ENCODE measurements at regions not wholly inside any gene's neighbourhood (a gene's known extent, or its start where the extent isn't known, plus 50 kb on each side); places are given as distances from the start of the nearest gene placed in this dataset.
A peak's percentile ranks its signal among the peaks of the same experiment; 100 is the strongest.

DNA sequence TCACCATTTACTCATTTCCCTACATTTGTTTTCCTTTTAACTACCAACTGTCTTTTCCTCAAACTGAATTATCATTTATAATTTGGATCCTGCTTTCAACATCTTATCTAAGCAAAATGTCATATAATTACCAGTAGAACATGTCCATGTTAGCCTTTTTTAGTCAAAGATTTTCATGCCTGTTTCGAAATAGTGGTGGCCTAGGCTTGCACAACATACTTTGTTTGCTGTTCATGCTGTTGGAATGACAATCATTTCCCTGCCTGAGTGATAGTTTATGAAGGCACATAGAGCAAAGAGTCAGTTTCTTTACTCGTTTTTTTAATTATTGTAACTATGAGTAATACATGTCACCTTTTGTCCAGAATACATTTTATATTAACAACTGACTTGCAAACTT is 144.3 kb upstream of the ANO3 start:
- H3K27me3 ChIP-seq (ENCODE audit: insufficient read depth, low read length): no peaks in the 10 kb centered on the region
- H3K79me2 ChIP-seq (ENCODE audit: control insufficient read depth, insufficient read depth, low read length, unreplicated experiment): no peaks in the 10 kb centered on the region
- peaks cover 34% of the 10 kb centered on the region for H3K4me1 ChIP-seq (ENCODE audit: control insufficient read depth, insufficient read depth, low read length, unreplicated experiment)
- no peaks in the 10 kb centered on the region for H3K36me3 ChIP-seq (ENCODE audit: insufficient read depth, low read length)
- peak overlapping the region; percentile 23 for H3K4me3 ChIP-seq (ENCODE audit: low read depth, low read length)
- peak overlapping the region; percentile 34 for H2AFZ ChIP-seq (ENCODE audit: low read length, unreplicated experiment)
- H3K27ac ChIP-seq (ENCODE audit: low read depth, low read length): peak overlapping the region; percentile 89

DNA sequence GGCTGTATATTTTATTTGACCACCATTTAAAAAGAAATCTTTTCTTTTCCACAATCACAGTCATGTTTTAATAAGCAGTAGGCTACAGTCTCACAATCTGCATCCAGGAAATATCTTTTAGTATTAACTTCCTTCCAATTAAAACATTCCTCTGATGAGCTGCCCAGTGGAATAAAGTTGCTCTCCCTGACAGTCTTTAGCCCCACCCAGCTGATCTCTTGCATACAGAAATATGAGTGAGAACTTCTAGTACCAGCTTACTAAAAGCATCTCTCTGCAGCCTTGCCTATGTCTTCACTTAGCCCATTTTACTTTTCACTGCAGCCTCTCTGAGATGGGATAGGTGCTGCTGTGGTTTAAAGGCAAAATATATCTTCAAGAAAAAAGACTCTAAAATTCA is 143.4 kb upstream of the ANO3 start:
- no peaks in the 10 kb centered on the region for H3K36me3 ChIP-seq (ENCODE audit: insufficient read depth, low read length)
- no peak overlapping the region for H2AFZ ChIP-seq (ENCODE audit: low read length, unreplicated experiment)
- H3K4me3 ChIP-seq (ENCODE audit: low read depth, low read length): peak overlapping the region; percentile 13
- H3K4me1 ChIP-seq (ENCODE audit: control insufficient read depth, insufficient read depth, low read length, unreplicated experiment): peaks cover 34% of the 10 kb centered on the region
- H3K27ac ChIP-seq (ENCODE audit: low read depth, low read length): peak overlapping the region; percentile 89
- no peaks in the 10 kb centered on the region for H3K27me3 ChIP-seq (ENCODE audit: insufficient read depth, low read length)
- no peaks in the 10 kb centered on the region for H3K79me2 ChIP-seq (ENCODE audit: control insufficient read depth, insufficient read depth, low read length, unreplicated experiment)

DNA sequence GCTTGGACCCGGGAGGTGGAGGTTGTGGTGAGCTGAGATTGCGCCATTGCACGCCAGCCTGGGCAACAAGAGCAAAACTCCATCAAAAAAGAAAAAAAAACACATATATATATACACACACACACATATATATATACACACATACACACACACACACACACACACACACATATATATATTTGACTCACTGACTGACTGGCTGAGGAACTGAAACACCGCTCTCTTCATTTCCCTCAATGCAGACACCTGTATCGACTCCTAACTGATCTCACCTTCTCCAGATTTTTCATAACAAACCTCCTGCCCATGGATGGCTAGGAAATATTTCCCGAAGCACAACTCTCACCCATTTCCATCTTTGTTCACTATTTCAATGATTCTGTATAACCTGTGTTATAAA is 140.7 kb upstream of the ANO3 start:
- Histone ChIP-seq H3K36me3 (ENCODE audit: insufficient read depth, low read length) (no peaks in the 10 kb centered on the region), H3K27ac (ENCODE audit: low read depth, low read length) (no peak overlapping the region), H2AFZ (ENCODE audit: low read length, unreplicated experiment) (no peak overlapping the region), H3K27me3 (ENCODE audit: insufficient read depth, low read length) (no peaks in the 10 kb centered on the region), H3K4me3 (ENCODE audit: low read depth, low read length) (no peak overlapping the region), H3K4me1 (ENCODE audit: control insufficient read depth, insufficient read depth, low read length, unreplicated experiment) (peaks cover 45% of the 10 kb centered on the region), H3K79me2 (ENCODE audit: control insufficient read depth, insufficient read depth, low read length, unreplicated experiment) (no peaks in the 10 kb centered on the region)

DNA sequence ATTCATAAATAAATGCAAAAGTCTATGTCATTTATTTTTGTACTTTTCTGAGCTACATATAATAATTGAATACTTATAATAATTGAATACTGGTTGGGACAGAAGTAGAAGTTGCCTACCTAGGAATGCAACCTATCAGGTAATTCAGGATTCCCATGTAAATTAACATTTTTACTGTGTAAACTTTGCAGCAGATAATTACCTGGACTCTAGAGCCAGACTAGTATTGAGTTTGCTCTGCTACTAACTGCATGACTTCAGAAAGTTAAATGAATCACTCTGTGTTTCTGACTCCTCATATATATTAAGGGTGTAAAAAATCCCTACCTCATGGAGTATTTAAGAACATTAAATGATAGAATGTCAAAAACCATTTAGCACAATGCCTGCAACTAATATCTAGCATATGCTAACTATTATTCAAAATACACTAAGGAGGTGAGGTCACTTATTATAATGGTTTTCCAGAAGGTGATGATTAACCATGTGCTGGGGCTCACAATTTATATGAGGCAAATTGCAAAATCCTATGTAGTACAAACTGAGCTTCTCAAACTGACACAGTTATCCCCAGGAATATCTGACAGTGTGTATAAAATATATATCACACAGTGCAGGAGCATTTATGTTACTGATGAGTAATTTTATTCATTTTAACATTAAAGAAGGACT is 138.1 kb upstream of the ANO3 start:
- Histone ChIP-seq H3K4me1 (ENCODE audit: control insufficient read depth, insufficient read depth, low read length, unreplicated experiment) (peaks cover 22% of the 10 kb centered on the region), H3K27me3 (ENCODE audit: insufficient read depth, low read length) (no peaks in the 10 kb centered on the region), H3K27ac (ENCODE audit: low read depth, low read length) (no peak overlapping the region)

DNA sequence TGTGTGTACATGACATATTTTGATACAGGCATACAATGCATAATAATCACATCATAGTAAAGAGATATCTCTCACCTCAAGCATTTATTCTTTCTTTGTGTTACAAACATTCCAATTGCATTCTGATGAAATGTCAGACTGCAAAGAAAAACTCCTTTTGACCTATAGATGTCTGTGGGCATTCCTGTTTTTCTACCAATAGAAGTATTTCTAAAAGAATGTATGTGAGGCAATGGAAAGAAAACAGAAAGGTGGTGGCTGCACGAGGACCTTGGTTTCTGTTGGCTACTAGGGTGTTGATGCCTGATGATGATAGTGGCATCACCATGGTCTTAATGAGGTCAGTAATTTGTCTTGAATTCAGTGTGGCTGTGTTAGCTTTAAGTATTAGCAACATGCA is 137.0 kb upstream of the ANO3 start:
- Histone ChIP-seq H3K79me2 (ENCODE audit: control insufficient read depth, insufficient read depth, low read length, unreplicated experiment) (no peaks in the 10 kb centered on the region), H3K36me3 (ENCODE audit: insufficient read depth, low read length) (no peaks in the 10 kb centered on the region), H3K4me3 (ENCODE audit: low read depth, low read length) (no peak overlapping the region), H3K27me3 (ENCODE audit: insufficient read depth, low read length) (no peaks in the 10 kb centered on the region), H3K27ac (ENCODE audit: low read depth, low read length) (no peak overlapping the region), H2AFZ (ENCODE audit: low read length, unreplicated experiment) (no peak overlapping the region), H3K4me1 (ENCODE audit: control insufficient read depth, insufficient read depth, low read length, unreplicated experiment) (peaks cover 18% of the 10 kb centered on the region)

More for the DNA sequence above, 138.1 kb upstream of the ANO3 start:
- Histone ChIP-seq H3K36me3 (ENCODE audit: insufficient read depth, low read length) (no peaks in the 10 kb centered on the region), H3K79me2 (ENCODE audit: control insufficient read depth, insufficient read depth, low read length, unreplicated experiment) (no peaks in the 10 kb centered on the region), H2AFZ (ENCODE audit: low read length, unreplicated experiment) (no peak overlapping the region), H3K4me3 (ENCODE audit: low read depth, low read length) (no peak overlapping the region)

DNA sequence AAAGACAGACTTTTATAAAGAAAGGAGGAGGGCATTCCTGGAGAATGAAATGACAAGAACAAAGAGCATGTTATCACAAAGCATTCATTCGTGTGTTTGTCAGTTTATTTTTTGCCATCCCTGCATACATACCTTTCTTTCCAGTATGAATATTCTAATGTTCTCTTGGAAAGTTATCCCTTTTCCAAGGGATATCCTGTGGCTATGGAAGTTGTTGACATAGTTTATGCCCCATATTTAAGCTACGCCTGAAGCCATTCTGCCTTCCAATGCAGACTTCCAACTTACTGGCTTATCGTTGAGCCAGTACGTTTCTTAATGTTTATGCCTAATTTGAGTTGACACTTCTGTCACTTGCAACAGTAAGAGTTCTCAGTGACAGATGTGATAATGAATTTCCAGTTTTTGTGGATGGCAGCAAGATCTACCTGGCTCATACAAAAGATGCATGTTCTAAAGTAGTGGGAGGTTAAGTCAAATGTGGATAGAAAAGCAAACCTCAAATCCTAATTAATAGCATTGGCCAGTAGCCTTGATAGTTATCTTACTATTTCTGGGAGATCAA is 133.3 kb upstream of the ANO3 start:
- Histone ChIP-seq H3K36me3 (ENCODE audit: insufficient read depth, low read length) (no peaks in the 10 kb centered on the region), H3K27ac (ENCODE audit: low read depth, low read length) (no peak overlapping the region), H3K4me3 (ENCODE audit: low read depth, low read length) (no peak overlapping the region), H3K79me2 (ENCODE audit: control insufficient read depth, insufficient read depth, low read length, unreplicated experiment) (no peaks in the 10 kb centered on the region), H2AFZ (ENCODE audit: low read length, unreplicated experiment) (no peak overlapping the region), H3K4me1 (ENCODE audit: control insufficient read depth, insufficient read depth, low read length, unreplicated experiment) (peaks cover 29% of the 10 kb centered on the region), H3K27me3 (ENCODE audit: insufficient read depth, low read length) (no peaks in the 10 kb centered on the region)

DNA sequence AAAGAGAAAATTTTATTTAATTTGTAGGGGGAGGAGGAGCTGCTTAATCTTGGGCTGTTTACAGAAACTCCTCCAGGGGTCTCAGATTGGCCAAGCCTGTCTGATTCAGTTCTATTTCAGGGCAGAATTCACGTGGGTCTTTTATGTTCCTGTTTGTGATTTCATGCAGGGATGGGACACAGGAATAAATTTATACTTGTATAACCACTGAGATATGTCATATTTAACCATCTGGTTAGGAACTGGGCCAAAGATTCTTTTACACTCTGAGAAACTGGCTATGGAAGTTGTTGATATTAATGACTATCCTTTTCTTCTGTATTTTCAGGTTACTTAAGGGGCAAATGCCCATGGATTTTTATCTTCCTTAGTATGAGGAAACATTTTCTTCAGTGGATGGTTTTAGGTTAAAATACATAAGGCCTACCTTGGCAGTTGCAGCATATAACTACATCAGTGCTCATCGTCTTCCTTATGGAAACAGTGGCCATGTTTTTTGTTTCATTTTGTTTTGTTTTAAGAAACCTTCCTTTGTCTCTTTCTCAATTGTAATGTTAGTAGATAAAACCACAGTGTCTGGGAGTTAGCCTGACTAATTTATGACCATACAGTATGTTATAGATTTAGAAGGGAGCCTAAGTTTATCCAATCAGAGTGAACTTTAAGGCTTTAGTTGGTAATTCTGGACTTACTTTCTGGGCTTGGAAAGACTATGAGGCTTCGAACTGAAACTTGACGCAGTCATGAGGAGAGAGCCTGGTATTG is 132.4 kb upstream of the ANO3 start:
- peak overlapping the region; percentile 34; the same call in 1 of the 2 replicates for H3K27ac ChIP-seq (ENCODE audit: low read depth, low read length)
- H3K4me3 ChIP-seq (ENCODE audit: low read depth, low read length): no peak overlapping the region
- no peaks in the 10 kb centered on the region for H3K79me2 ChIP-seq (ENCODE audit: control insufficient read depth, insufficient read depth, low read length, unreplicated experiment)
- H3K4me1 ChIP-seq (ENCODE audit: control insufficient read depth, insufficient read depth, low read length, unreplicated experiment): peaks cover 28% of the 10 kb centered on the region
- H2AFZ ChIP-seq (ENCODE audit: low read length, unreplicated experiment): peak overlapping the region; percentile 63
- H3K27me3 ChIP-seq (ENCODE audit: insufficient read depth, low read length): no peaks in the 10 kb centered on the region
- no peaks in the 10 kb centered on the region for H3K36me3 ChIP-seq (ENCODE audit: insufficient read depth, low read length)

DNA sequence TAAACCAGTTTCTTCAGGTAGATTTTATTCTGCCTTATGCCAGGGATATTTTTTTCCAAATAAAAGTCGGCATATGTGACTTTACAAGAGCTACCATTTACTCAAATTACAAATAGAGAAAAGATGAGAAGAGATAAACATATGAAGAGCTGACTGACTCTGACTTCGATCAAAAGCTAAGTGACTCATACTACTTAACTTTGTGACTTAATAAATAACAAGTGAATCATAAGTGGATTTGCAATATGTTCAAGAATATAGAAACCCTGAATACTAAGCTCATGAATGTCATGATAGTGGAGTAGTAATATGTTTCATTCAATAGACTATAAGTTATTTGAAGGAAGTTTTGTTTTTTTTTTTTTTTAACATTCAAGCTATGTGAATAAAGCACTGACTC is 130.5 kb upstream of the ANO3 start:
- Histone ChIP-seq H3K36me3 (ENCODE audit: insufficient read depth, low read length) (no peaks in the 10 kb centered on the region), H3K4me1 (ENCODE audit: control insufficient read depth, insufficient read depth, low read length, unreplicated experiment) (peaks cover 17% of the 10 kb centered on the region), H3K27me3 (ENCODE audit: insufficient read depth, low read length) (no peaks in the 10 kb centered on the region), H3K27ac (ENCODE audit: low read depth, low read length) (peak overlapping the region; percentile 5; the same call in 1 of the 2 replicates), H2AFZ (ENCODE audit: low read length, unreplicated experiment) (no peak overlapping the region), H3K4me3 (ENCODE audit: low read depth, low read length) (no peak overlapping the region), H3K79me2 (ENCODE audit: control insufficient read depth, insufficient read depth, low read length, unreplicated experiment) (no peaks in the 10 kb centered on the region)

DNA sequence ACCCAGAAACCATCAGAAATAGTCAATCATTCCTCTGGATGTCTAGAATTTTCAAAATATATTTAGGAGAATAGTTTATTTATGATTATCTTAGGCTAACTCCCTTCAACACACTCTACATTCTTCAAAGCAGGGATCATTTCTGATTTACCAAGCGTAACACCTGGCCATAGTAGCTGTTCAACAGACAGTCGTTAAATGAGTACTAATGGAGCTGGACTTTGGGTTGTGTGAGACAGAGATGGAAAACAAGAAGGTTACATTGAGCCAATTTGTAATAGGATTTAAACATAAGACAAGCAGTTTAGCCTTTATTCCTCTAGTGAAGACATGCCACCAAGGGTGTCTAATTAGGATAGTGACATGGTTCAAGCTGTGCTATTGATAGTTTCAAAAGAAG is 129.2 kb upstream of the ANO3 start:
- Histone ChIP-seq H3K79me2 (ENCODE audit: control insufficient read depth, insufficient read depth, low read length, unreplicated experiment) (no peaks in the 10 kb centered on the region), H3K4me3 (ENCODE audit: low read depth, low read length) (no peak overlapping the region), H3K36me3 (ENCODE audit: insufficient read depth, low read length) (no peaks in the 10 kb centered on the region), H2AFZ (ENCODE audit: low read length, unreplicated experiment) (no peak overlapping the region), H3K4me1 (ENCODE audit: control insufficient read depth, insufficient read depth, low read length, unreplicated experiment) (peaks cover 17% of the 10 kb centered on the region), H3K27me3 (ENCODE audit: insufficient read depth, low read length) (no peaks in the 10 kb centered on the region), H3K27ac (ENCODE audit: low read depth, low read length) (no peak overlapping the region)

DNA sequence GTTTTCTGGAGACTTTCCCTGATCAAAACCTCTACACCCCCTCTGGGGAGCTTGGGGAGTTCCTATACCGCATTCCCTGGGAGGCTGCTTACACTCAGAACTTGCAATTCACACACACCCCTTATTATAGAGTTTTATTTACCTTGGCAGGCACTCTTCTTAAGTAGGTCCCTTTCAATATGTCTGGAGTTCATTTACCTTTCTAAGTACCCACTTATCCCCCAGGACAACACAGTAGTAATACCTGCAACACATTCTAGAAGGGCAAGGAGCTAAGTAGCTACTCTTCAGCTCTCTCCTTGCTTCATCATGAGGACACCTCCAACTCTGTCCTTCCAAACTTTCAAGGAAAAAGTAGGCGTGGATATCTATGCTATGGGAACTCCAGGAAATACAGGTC is 127.8 kb upstream of the ANO3 start:
- Histone ChIP-seq H3K79me2 (ENCODE audit: control insufficient read depth, insufficient read depth, low read length, unreplicated experiment) (no peaks in the 10 kb centered on the region), H3K4me1 (ENCODE audit: control insufficient read depth, insufficient read depth, low read length, unreplicated experiment) (peaks cover 17% of the 10 kb centered on the region), H3K4me3 (ENCODE audit: low read depth, low read length) (no peak overlapping the region), H3K27me3 (ENCODE audit: insufficient read depth, low read length) (no peaks in the 10 kb centered on the region), H2AFZ (ENCODE audit: low read length, unreplicated experiment) (no peak overlapping the region), H3K27ac (ENCODE audit: low read depth, low read length) (no peak overlapping the region), H3K36me3 (ENCODE audit: insufficient read depth, low read length) (no peaks in the 10 kb centered on the region)

DNA sequence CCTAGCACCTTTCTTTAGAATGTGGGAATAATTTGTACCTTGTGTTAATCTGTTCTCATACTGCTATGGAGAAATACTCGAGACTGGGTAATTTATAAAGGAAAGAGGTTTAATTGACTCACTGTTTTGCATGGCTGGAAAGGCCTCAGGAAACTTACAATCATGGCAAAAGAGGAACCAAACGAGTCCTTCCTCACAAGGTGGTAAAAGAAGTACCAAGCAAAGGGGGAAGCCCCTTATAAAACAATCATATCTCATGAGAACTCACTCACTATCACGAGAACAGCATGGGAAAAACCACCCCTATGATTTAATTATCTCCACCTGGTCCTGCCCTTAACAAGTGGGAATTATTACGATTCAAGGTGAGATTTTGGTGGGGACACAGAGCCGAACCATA is 127.1 kb upstream of the ANO3 start:
- no peak overlapping the region for H2AFZ ChIP-seq (ENCODE audit: low read length, unreplicated experiment)
- peaks cover 16% of the 10 kb centered on the region for H3K4me1 ChIP-seq (ENCODE audit: control insufficient read depth, insufficient read depth, low read length, unreplicated experiment)
- H3K79me2 ChIP-seq (ENCODE audit: control insufficient read depth, insufficient read depth, low read length, unreplicated experiment): no peaks in the 10 kb centered on the region
- H3K4me3 ChIP-seq (ENCODE audit: low read depth, low read length): no peak overlapping the region
- H3K36me3 ChIP-seq (ENCODE audit: insufficient read depth, low read length): no peaks in the 10 kb centered on the region
- no peak overlapping the region for H3K27ac ChIP-seq (ENCODE audit: low read depth, low read length)
- no peaks in the 10 kb centered on the region for H3K27me3 ChIP-seq (ENCODE audit: insufficient read depth, low read length)
